IMR-90 (cell line): ENCODE measurements at regions not wholly inside any gene's neighbourhood (a gene's known extent, or its start where the extent isn't known, plus 50 kb on each side); places are given as distances from the start of the nearest gene placed in this dataset.

Source experiments
- ATAC-seq: fragments of 200-7000 bp; cut with Tn5 transposase; 2 replicates; pipeline ENCODE4 v1.9.1; 2020; ENCODE audit warnings: low read depth, mild to moderate bottlenecking, moderate library complexity
- BruUV-seq: library from RNA; stranded (reverse); fragments of 400-500 nt; replicated peaks from 2 replicates; lab custom pipeline; 2021; lab: Mats Ljungman, UMichigan
- CTCF ChIA-PET: fragments of 300-600 bp; formaldehyde crosslinking; extraction: SDS; loops from one replicate; lab custom pipeline; 2021; ENCODE audit warnings: antibody characterized with exemption; lab: Yijun Ruan, JAX
- POLR2A ChIA-PET: fragments of 300-600 bp; sonication (Branson Sonifier 250); formaldehyde crosslinking; loops from one replicate; lab custom pipeline; 2022; ENCODE audit warnings: antibody characterized with exemption; ENCODE audit not compliant: unreplicated experiment; lab: Charles Lee
- DNase-seq: peaks from one replicate; pipeline ENCODE4 v3.0.0; 2013
- H2AFZ ChIP-seq: replicated peaks from 2 replicates; pipeline ENCODE3; 2013; ENCODE audit warnings: low read length, mild to moderate bottlenecking; ENCODE audit not compliant: poor library complexity
- H2AK5ac ChIP-seq: 2 replicates; pipeline ENCODE4 v1.6.1; 2013; ENCODE audit warnings: low read depth, low read length, inconsistent platforms
- H2AK9ac ChIP-seq: replicated peaks from 2 replicates; pipeline ENCODE3; 2013; ENCODE audit warnings: mild to moderate bottlenecking, low read depth, low read length, moderate library complexity; ENCODE audit not compliant: poor library complexity
- H2BK120ac ChIP-seq: 2 replicates; pipeline ENCODE4 v1.6.1; 2013; ENCODE audit warnings: low read depth, low read length, inconsistent platforms
- H2BK15ac ChIP-seq: 3 replicates; pipeline ENCODE4 v1.6.1; 2013; ENCODE audit warnings: low read depth, low read length, inconsistent platforms
- H2BK20ac ChIP-seq: 2 replicates; pipeline ENCODE4 v1.6.1; 2013; ENCODE audit warnings: low read depth, mild to moderate bottlenecking, inconsistent platforms, low read length, moderate library complexity
- H2BK5ac ChIP-seq: 2 replicates; pipeline ENCODE4 v1.6.1; 2013; ENCODE audit warnings: mild to moderate bottlenecking, low read depth, low read length, inconsistent platforms; ENCODE audit not compliant: poor library complexity, severe bottlenecking
- H3K14ac ChIP-seq: replicated peaks from 2 replicates; pipeline ENCODE4 v1.6.1; 2013; ENCODE audit warnings: low read depth, low read length, inconsistent platforms
- H3K18ac ChIP-seq: 2 replicates; pipeline ENCODE4 v1.6.1; 2013; ENCODE audit warnings: low read depth, low read length, control low read depth
- H3K23ac ChIP-seq: 2 replicates; pipeline ENCODE4 v1.6.1; 2013; ENCODE audit warnings: low read depth, low read length, inconsistent platforms
- H3K27ac ChIP-seq: 2 replicates; pipeline ENCODE4 v1.5.1; 2013; ENCODE audit warnings: mild to moderate bottlenecking, control low read depth, low read length; ENCODE audit not compliant: insufficient read depth
- H3K27me3 ChIP-seq: 2 replicates; pipeline ENCODE4 v1.6.1; 2013; ENCODE audit warnings: low read length; ENCODE audit not compliant: control insufficient read depth, insufficient read depth
- H3K36me3 ChIP-seq: 2 replicates; pipeline ENCODE4 v1.6.1; 2013; ENCODE audit warnings: low read length, mixed read lengths; ENCODE audit not compliant: control insufficient read depth, insufficient read depth
- H3K4ac ChIP-seq: 2 replicates; pipeline ENCODE4 v1.6.1; 2013; ENCODE audit warnings: low read depth, low read length, inconsistent platforms
- H3K4me1 ChIP-seq: 2 replicates; pipeline ENCODE4 v1.6.1; 2013; ENCODE audit warnings: low read length, mixed read lengths; ENCODE audit not compliant: control insufficient read depth, insufficient read depth
- H3K4me2 ChIP-seq: 2 replicates; pipeline ENCODE4 v1.6.1; 2013; ENCODE audit warnings: low read depth, mild to moderate bottlenecking, control low read depth, low read length, moderate library complexity
- H3K4me3 ChIP-seq: 2 replicates; pipeline ENCODE4 v1.5.1; 2013; ENCODE audit warnings: low read depth, mild to moderate bottlenecking, control low read depth, low read length, moderate library complexity; ENCODE audit not compliant: insufficient read depth
- H3K56ac ChIP-seq: 2 replicates; pipeline ENCODE4 v1.6.1; 2013; ENCODE audit warnings: low read length, inconsistent platforms; ENCODE audit not compliant: insufficient read depth; ENCODE audit errors: extremely low read depth
- H3K79me1 ChIP-seq, 2 experiments: 2 replicates each; pipeline ENCODE4 v1.6.1; 2013; ENCODE audit warnings: low read length in 2 of 2, inconsistent platforms in 1 of 2, low read depth in 1 of 2
- H3K9ac ChIP-seq: 2 replicates; pipeline ENCODE4 v1.6.1; 2013; ENCODE audit warnings: low read depth, low read length, control low read depth
- H3K9me1 ChIP-seq: 2 replicates; pipeline ENCODE4 v1.6.1; 2013; ENCODE audit warnings: low read length, inconsistent platforms; ENCODE audit not compliant: insufficient read depth
- H3K9me3 ChIP-seq: 2 replicates; pipeline ENCODE4 v1.6.1; 2013; ENCODE audit warnings: low read length; ENCODE audit not compliant: control insufficient read depth, insufficient read depth
- H4K20me1 ChIP-seq: 2 replicates; pipeline ENCODE4 v1.6.1; 2013; ENCODE audit warnings: low read length, inconsistent platforms; ENCODE audit not compliant: insufficient read depth
- H4K5ac ChIP-seq: 2 replicates; pipeline ENCODE4 v1.6.1; 2013; ENCODE audit warnings: mild to moderate bottlenecking, low read depth, low read length, control low read depth
- H4K8ac ChIP-seq, 2 experiments: 2 replicates each; pipeline ENCODE4 v1.6.1; 2013; ENCODE audit warnings: low read depth in 2 of 2, low read length in 2 of 2, control low read depth in 1 of 2, inconsistent platforms in 1 of 2
- H4K91ac ChIP-seq: 2 replicates; pipeline ENCODE4 v1.6.1; 2013; ENCODE audit warnings: low read depth, low read length, inconsistent platforms; ENCODE audit not compliant: insufficient read depth
- BHLHE40 ChIP-seq: fragments of 150-350 bp; IDR thresholded peaks from 2 replicates; pipeline ENCODE4 v1.6.1; 2016; ENCODE audit warnings: mild to moderate bottlenecking, low read depth, low read length
- CEBPB ChIP-seq: IDR thresholded peaks from 2 replicates; pipeline ENCODE4 v1.6.1; 2012; ENCODE audit warnings: low read depth, low read length, improper control_type of control experiment
- CHD1 ChIP-seq: IDR thresholded peaks from 2 replicates; pipeline ENCODE4 v1.6.1; 2012; ENCODE audit warnings: low read depth, low read length, improper control_type of control experiment
- CTCF ChIP-seq: conservative IDR thresholded peaks from 2 replicates; pipeline ENCODE4 v1.5.1; 2012; ENCODE audit warnings: mild to moderate bottlenecking, low read depth, low read length, improper control_type of control experiment
- FOS ChIP-seq: fragments of 150-350 bp; IDR thresholded peaks from 2 replicates; pipeline ENCODE4 v1.6.1; 2016; ENCODE audit warnings: low read depth, low read length
- MAFK ChIP-seq: IDR thresholded peaks from 2 replicates; pipeline ENCODE4 v1.6.1; 2012; ENCODE audit warnings: low read depth, low read length, improper control_type of control experiment
- MAZ ChIP-seq: IDR thresholded peaks from 2 replicates; pipeline ENCODE4 v1.6.1; 2012; ENCODE audit warnings: low read depth, mild to moderate bottlenecking, low read length, improper control_type of control experiment, moderate library complexity, borderline replicate concordance
- MXI1 ChIP-seq: IDR thresholded peaks from 2 replicates; pipeline ENCODE4 v1.6.1; 2012; ENCODE audit warnings: low read depth, mild to moderate bottlenecking, low read length, moderate library complexity, borderline replicate concordance
- NFE2L2 ChIP-seq: fragments of 150-350 bp; IDR thresholded peaks from 2 replicates; pipeline ENCODE4 v1.6.1; 2016; ENCODE audit warnings: low read depth, mild to moderate bottlenecking, low read length
- POLR2A ChIP-seq: IDR thresholded peaks from 2 replicates; pipeline ENCODE4 v1.6.1; 2012; ENCODE audit warnings: mild to moderate bottlenecking, low read depth, low read length
- RAD21 ChIP-seq: IDR thresholded peaks from 2 replicates; pipeline ENCODE4 v1.6.1; 2012; ENCODE audit warnings: low read length, improper control_type of control experiment
- RCOR1 ChIP-seq: IDR thresholded peaks from 2 replicates; pipeline ENCODE4 v1.6.1; 2012; ENCODE audit warnings: mild to moderate bottlenecking, low read length, improper control_type of control experiment; ENCODE audit not compliant: insufficient replicate concordance
- RFX5 ChIP-seq: IDR thresholded peaks from 2 replicates; pipeline ENCODE4 v1.8.0; 2012; ENCODE audit warnings: low read depth, mild to moderate bottlenecking, low read length, moderate library complexity
- SMC3 ChIP-seq: fragments of 150-350 bp; IDR thresholded peaks from 2 replicates; pipeline ENCODE4 v1.6.1; 2016; ENCODE audit warnings: low read depth, mild to moderate bottlenecking, antibody characterized with exemption, low read length, moderate library complexity
- WGBS, 2 experiments: methylation state at CpG; one replicate each; pipeline versions ENCODE4 v1.1.5 to v1.1.7; 2013; ENCODE audit warnings: missing lambda C conversion rate in 2 of 2; ENCODE audit not compliant: insufficient read length in 1 of 2; ENCODE audit errors: extremely low coverage in 2 of 2; 5-methylcytosine and 5-hydroxymethylcytosine counted together
- dilution Hi-C: fragments of 300-500 bp; cut with HindIII; formaldehyde crosslinking; loops from one replicate; pipeline ENCODE4 v1.14.3; 2018; ENCODE audit warnings: low sequenced_read_pairs; ENCODE audit not compliant: unreplicated experiment
- in situ Hi-C: fragments of 300-500 bp; cut with MboI; formaldehyde crosslinking; loops from 3 replicates; pipeline ENCODE4 v1.14.3; 2019; ENCODE audit warnings: low sequenced_read_pairs, inconsistent platforms, mixed read lengths
- intact Hi-C: fragments of 100-400 bp; cut with micrococcal nuclease; formaldehyde crosslinking; loops from 2 replicates; pipeline ENCODE4 v1.10.0; 2022
- TF ChIP-seq, protein P1 (sequence below): fragments of 150-350 bp; IDR thresholded peaks from 2 replicates; pipeline ENCODE4 v1.6.1; 2016; ENCODE audit warnings: low read depth, mild to moderate bottlenecking, low read length, moderate library complexity, borderline replicate concordance
- TF ChIP-seq, protein P2 (sequence below): fragments of 150-350 bp; IDR thresholded peaks from 2 replicates; pipeline ENCODE4 v1.6.1; 2017; ENCODE audit warnings: mild to moderate bottlenecking, antibody characterized with exemption, low read length, low read depth

DNA sequence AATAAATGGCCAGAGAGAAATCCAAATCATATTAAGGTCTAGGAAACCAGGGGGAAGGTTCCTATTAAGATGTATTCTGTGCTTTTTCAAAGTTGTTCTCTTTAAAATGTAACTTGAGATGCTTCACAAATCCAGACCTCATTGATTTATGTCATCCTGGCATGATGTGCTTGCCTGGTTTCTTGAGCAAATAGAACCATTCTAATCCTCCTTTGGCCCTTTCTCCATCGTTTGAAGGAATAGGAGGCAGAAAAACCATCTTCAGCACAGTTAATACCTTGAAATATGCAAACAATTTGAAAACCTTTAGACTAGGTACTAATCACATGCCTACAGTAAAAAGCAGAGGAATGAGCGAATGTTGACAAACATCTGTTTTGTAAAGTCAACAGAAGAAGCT lies 202.2 kb upstream of the CXorf66 start:
- no peak overlapping the region for H3K27ac ChIP-seq

More for the DNA sequence above, 202.2 kb upstream of the CXorf66 start:
- Histone ChIP-seq H3K79me1 (no peaks in the 10 kb centered on the region), H4K20me1 (no peaks in the 10 kb centered on the region), H2BK120ac (no peak overlapping the region), H3K36me3 (no peaks in the 10 kb centered on the region), H3K18ac (no peak overlapping the region), H3K9ac (no peak overlapping the region), H3K4me1 (no peaks in the 10 kb centered on the region), H4K5ac (no peak overlapping the region), H2AFZ (no peak overlapping the region), H3K14ac (no peak overlapping the region), H2BK15ac (no peak overlapping the region), H4K91ac (no peak overlapping the region), H4K8ac (no peak overlapping the region), H3K23ac (no peak overlapping the region), H3K27me3 (no peaks in the 10 kb centered on the region), H3K9me3 (no peaks in the 10 kb centered on the region), H2BK5ac (no peak overlapping the region), H3K4ac (no peak overlapping the region), H2AK5ac (no peak overlapping the region), H2BK20ac (no peak overlapping the region), H3K4me3 (no peak overlapping the region), H3K9me1 (no peaks in the 10 kb centered on the region), H2AK9ac (no peak overlapping the region), H3K56ac (no peak overlapping the region), H3K4me2 (no peak overlapping the region)
- CTCF ChIA-PET, result no interaction called here
- ATAC-seq (no peak), DNase-seq (no peak)
- dilution Hi-C loops (no loop called here), intact Hi-C loops (no loop called here), in situ Hi-C loops (no loop called here)
- no TSS peak for BruUV-seq
- TF ChIP-seq POLR2A (no peak), MXI1 (no peak), SMC3 (no peak), NFE2L2 (no peak), RCOR1 (no peak), CTCF (no peak), CHD1 (no peak), RAD21 (no peak), RFX5 (no peak), BHLHE40 (no peak), CEBPB (no peak), MAFK (no peak), FOS (no peak), MAZ (no peak)
- TF ChIP-seq, protein P1, sequence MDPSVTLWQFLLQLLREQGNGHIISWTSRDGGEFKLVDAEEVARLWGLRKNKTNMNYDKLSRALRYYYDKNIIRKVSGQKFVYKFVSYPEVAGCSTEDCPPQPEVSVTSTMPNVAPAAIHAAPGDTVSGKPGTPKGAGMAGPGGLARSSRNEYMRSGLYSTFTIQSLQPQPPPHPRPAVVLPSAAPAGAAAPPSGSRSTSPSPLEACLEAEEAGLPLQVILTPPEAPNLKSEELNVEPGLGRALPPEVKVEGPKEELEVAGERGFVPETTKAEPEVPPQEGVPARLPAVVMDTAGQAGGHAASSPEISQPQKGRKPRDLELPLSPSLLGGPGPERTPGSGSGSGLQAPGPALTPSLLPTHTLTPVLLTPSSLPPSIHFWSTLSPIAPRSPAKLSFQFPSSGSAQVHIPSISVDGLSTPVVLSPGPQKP, result no peak
- TF ChIP-seq, protein P2, sequence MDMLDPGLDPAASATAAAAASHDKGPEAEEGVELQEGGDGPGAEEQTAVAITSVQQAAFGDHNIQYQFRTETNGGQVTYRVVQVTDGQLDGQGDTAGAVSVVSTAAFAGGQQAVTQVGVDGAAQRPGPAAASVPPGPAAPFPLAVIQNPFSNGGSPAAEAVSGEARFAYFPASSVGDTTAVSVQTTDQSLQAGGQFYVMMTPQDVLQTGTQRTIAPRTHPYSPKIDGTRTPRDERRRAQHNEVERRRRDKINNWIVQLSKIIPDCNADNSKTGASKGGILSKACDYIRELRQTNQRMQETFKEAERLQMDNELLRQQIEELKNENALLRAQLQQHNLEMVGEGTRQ, result no peak
- no CpG with 5 or more reads among the region's 2 CpGs for WGBS, 2 experiments
- POLR2A ChIA-PET, result no interaction called here
